Neutrophil (primary cell): ENCODE measurements at regions not wholly inside any gene's neighbourhood (a gene's known extent, or its start where the extent isn't known, plus 50 kb on each side); places are given as distances from the start of the nearest gene placed in this dataset.

Source experiments
- H3K27ac ChIP-seq: fragments of 200-600 bp; sonication (generic); 2 replicates; pipeline ENCODE4 v1.5.1; 2016; ENCODE audit warnings: mild to moderate bottlenecking, moderate library complexity
- H3K27me3 ChIP-seq: fragments of 200-600 bp; sonication (generic); 2 replicates; pipeline ENCODE4 v1.6.0; 2016; ENCODE audit warnings: mild to moderate bottlenecking
- H3K36me3 ChIP-seq: fragments of 200-600 bp; sonication (generic); 2 replicates; pipeline ENCODE4 v1.5.1; 2017
- H3K4me1 ChIP-seq, 2 experiments: fragments of 200-600 bp in 1 of 2; sonication (generic) in 1 of 2; 1 replicate in 1 of 2; 2 replicates in 1 of 2; pipeline versions ENCODE4 v1.5.1 to v1.6.1; 2013 to 2016; ENCODE audit warnings: low read depth in 1 of 2, low read length in 1 of 2, mild to moderate bottlenecking in 1 of 2, moderate library complexity in 1 of 2; ENCODE audit not compliant: control insufficient read depth in 1 of 2, insufficient read depth in 1 of 2
- H3K4me3 ChIP-seq, 2 experiments: fragments of 200-600 bp in 1 of 2; sonication (generic) in 1 of 2; 1 replicate in 1 of 2; 2 replicates in 1 of 2; pipeline ENCODE4 v1.5.1; 2013 to 2016; ENCODE audit warnings: low read depth in 1 of 2, low read length in 1 of 2, mild to moderate bottlenecking in 1 of 2, moderate library complexity in 1 of 2
- H3K9me3 ChIP-seq: fragments of 200-600 bp; sonication (generic); 2 replicates; pipeline ENCODE4 v1.5.1; 2016
- CTCF ChIP-seq: fragments of 200-600 bp; sonication (generic); IDR thresholded peaks from 2 replicates; pipeline ENCODE4 v1.5.1; 2016; ENCODE audit warnings: antibody characterized with exemption

- Histone ChIP-seq H3K36me3 (no peaks in the 10 kb centered on the region), H3K27me3 (peaks cover 44% of the 10 kb centered on the region), H3K9me3 (no peaks in the 10 kb centered on the region), H3K4me1 (no peaks in the 10 kb centered on the region), H3K27ac (no peak overlapping the region), H3K4me3 (no peak overlapping the region)
- TF ChIP-seq CTCF, result no peak
These were observed 67.8 kb upstream of the MMP2 start for GRCh38 chr16:55411231-55411630.

GRCh38 chr16:55418586-55418985 lies 60.4 kb upstream of the MMP2 start:
- Histone ChIP-seq H3K4me1 (no peaks in the 10 kb centered on the region), H3K27me3 (peaks cover 78% of the 10 kb centered on the region), H3K27ac (no peak overlapping the region), H3K36me3 (no peaks in the 10 kb centered on the region), H3K4me3 (no peak overlapping the region), H3K9me3 (no peaks in the 10 kb centered on the region)
- no peak for TF ChIP-seq CTCF

GRCh38 chr16:55421226-55421625 lies 57.8 kb upstream of the MMP2 start:
- no peak for TF ChIP-seq CTCF
- no peak overlapping the region for H3K27ac ChIP-seq
- H3K27me3 ChIP-seq, result peaks cover 60% of the 10 kb centered on the region
- H3K4me3 ChIP-seq, result no peak overlapping the region
- H3K36me3 ChIP-seq, result no peaks in the 10 kb centered on the region
- H3K9me3 ChIP-seq, result no peaks in the 10 kb centered on the region
- H3K4me1 ChIP-seq, result no peaks in the 10 kb centered on the region

GRCh38 chr16:55426865-55427484 lies 52.0 kb upstream of the MMP2 start:
- Histone ChIP-seq H3K27me3 (peaks cover 10% of the 10 kb centered on the region), H3K9me3 (no peaks in the 10 kb centered on the region)
- no peak for TF ChIP-seq CTCF

More at GRCh38 chr16:55426865-55427484, 52.0 kb upstream of the MMP2 start:
- Histone ChIP-seq H3K4me1 (no peaks in the 10 kb centered on the region), H3K36me3 (no peaks in the 10 kb centered on the region), H3K27ac (no peak overlapping the region), H3K4me3 (no peak overlapping the region)
